ENCODE measurements at regions not wholly inside any gene's neighbourhood (a gene's known extent, or its start where the extent isn't known, plus 50 kb on each side); places are given as distances from the start of the nearest gene placed in this dataset.

- no peak overlapping the region for H4K5ac ChIP-seq (ENCODE audit: insufficient read length, low read depth, low read length)
- no peak overlapping the region for H3K4ac ChIP-seq (replicated peaks; ENCODE audit: insufficient read length, low read depth, low read length)
- H3K9me3 ChIP-seq (ENCODE audit: insufficient read depth in 2 of 2, low read depth in 1 of 2, low read length in 1 of 2), result no peaks in the 10 kb centered on the region
- H2AK5ac ChIP-seq (ENCODE audit: low read depth, low read length), result no peak overlapping the region
- H4K20me1 ChIP-seq (replicated peaks in 1 of 2; ENCODE audit: control insufficient read depth in 1 of 2, insufficient read depth in 2 of 2, low read length in 2 of 2), result no peaks in the 10 kb centered on the region
- H3K79me2 ChIP-seq (ENCODE audit: control insufficient read depth in 1 of 2, insufficient read depth in 2 of 2, low read length in 2 of 2), result no peaks in the 10 kb centered on the region
- H2BK20ac ChIP-seq (ENCODE audit: low read length), result no peak overlapping the region
- no peak overlapping the region for H3K27ac ChIP-seq (ENCODE audit: low read depth, low read length)
- no peak overlapping the region for H4K8ac ChIP-seq (ENCODE audit: extremely low read depth, insufficient read depth, low read length)
- FAIRE-seq (no peak), DNase-seq (ENCODE audit: low read depth in 1 of 2, low spot score in 2 of 2) (no peak)
- H3K9ac ChIP-seq (replicated peaks in 1 of 4; ENCODE audit: extremely low read depth in 1 of 4, low read depth in 3 of 4, low read length in 3 of 4), result no peak overlapping the region
- H3K36me3 ChIP-seq (ENCODE audit: control insufficient read depth in 2 of 4, insufficient read depth in 4 of 4, low read length in 3 of 4), result no peaks in the 10 kb centered on the region
- CTCF ChIA-PET (ENCODE audit: partially characterized antibody), result interaction anchor here (0.7 to 2.5 kb wide), 3 partner anchors 11 to 415 kb away, joined by 3 to 12 read pairs (median 3); no protein-coding TSS in a partner anchor
- no peak overlapping the region for H2BK120ac ChIP-seq (replicated peaks; ENCODE audit: low read depth, low read length)
- no peak overlapping the region for H3K23ac ChIP-seq (ENCODE audit: insufficient read length)
- H2BK12ac ChIP-seq (ENCODE audit: low read depth, low read length), result no peak overlapping the region
- H4K91ac ChIP-seq (replicated peaks; ENCODE audit: insufficient read length, low read length), result no peak overlapping the region
- no peak overlapping the region for H2BK5ac ChIP-seq (ENCODE audit: low read depth, low read length)
- TF ChIP-seq KDM1A (IDR thresholded peaks at IDR 0.05; ENCODE audit: borderline replicate concordance, low read length), result 0 out of 2 replicates have a peak, but pooled peaks have one; percentile 27
- TF ChIP-seq CBX5 (IDR thresholded peaks at IDR 0.05; ENCODE audit: low read depth, low read length), result no peak
- H2BK15ac ChIP-seq (ENCODE audit: low read length), result no peak overlapping the region
- no peaks in the 10 kb centered on the region; a peak in 1 of 7 replicates for H3K27me3 ChIP-seq (replicated peaks in 1 of 4; ENCODE audit: control insufficient read depth in 3 of 4, extremely low read depth in 1 of 4, insufficient read depth in 3 of 4, low read length in 3 of 4)
- no peak overlapping the region for H3K4me2 ChIP-seq (ENCODE audit: insufficient read depth in 1 of 2, low read depth in 2 of 2, low read length in 2 of 2)
- H3K4me1 ChIP-seq (replicated peaks in 1 of 4; ENCODE audit: control insufficient read depth in 3 of 4, insufficient read depth in 4 of 4, low read length in 3 of 4), result no peaks in the 10 kb centered on the region
- no peak overlapping the region for H2AFZ ChIP-seq (ENCODE audit: low read length)
- POLR2A ChIA-PET (ENCODE audit: partially characterized antibody), result no interaction called here
- no peak overlapping the region for H3K4me3 ChIP-seq (ENCODE audit: extremely low read depth in 1 of 4, insufficient read depth in 2 of 4, low read depth in 3 of 4, low read length in 4 of 4)
- no peaks in the 10 kb centered on the region for H3K79me1 ChIP-seq (ENCODE audit: low read depth, low read length)
- no peak overlapping the region for H3K56ac ChIP-seq (replicated peaks; ENCODE audit: insufficient read length, low read depth, low read length)
- H3K14ac ChIP-seq (ENCODE audit: insufficient read length), result no peak overlapping the region
- 53% methylated on average over 2 of the region's 2 CpGs; no CpG with 5 or more reads in 1 of the 2 experiments for WGBS, 2 experiments (ENCODE audit: extremely low coverage in 1 of 2, insufficient coverage in 1 of 2, insufficient read length in 1 of 2, insufficient replicate concordance in 2 of 2, low coverage in 1 of 2, low lambda C conversion rate in 2 of 2, missing lambda C conversion rate in 1 of 2)
- no peak overlapping the region for H3K18ac ChIP-seq (ENCODE audit: extremely low read depth, low read length)
- no peaks in the 10 kb centered on the region for H3K23me2 ChIP-seq (ENCODE audit: low read depth, low read length)
Observed at GRCh38 chr20:60222497-60222896, 264.3 kb downstream of the CDH26 start.

Data from H1 (cell line).